ENCODE measurements at regions not wholly inside any gene's neighbourhood (a gene's known extent, or its start where the extent isn't known, plus 50 kb on each side); places are given as distances from the start of the nearest gene placed in this dataset.
"Not testable (repeated sequence)": the region's sequence is repeated elsewhere in the genome, so short reads cannot be mapped to it uniquely, and the experiment has no call there.

- Histone ChIP-seq H3K4me1 (ENCODE audit: control insufficient read depth in 3 of 3, insufficient read depth in 3 of 3, low read length in 3 of 3) (peaks cover 0 to 12% (median 0%) of the 10 kb centered on the region in 3 donors), H3K9ac (ENCODE audit: low read depth in 1 of 3, low read length in 3 of 3) (no peak overlapping the region), H3K36me3 (ENCODE audit: control insufficient read depth in 3 of 3, insufficient read depth in 3 of 3, low read length in 3 of 3) (no peaks in the 10 kb centered on the region), H3K4me3 (ENCODE audit: low read length in 3 of 3) (no peak overlapping the region), H3K27ac (ENCODE audit: low read depth, low read length) (no peak overlapping the region), H3K9me3 (ENCODE audit: control insufficient read depth in 3 of 3, low read length in 3 of 3) (no peaks in the 10 kb centered on the region), H3K27me3 (ENCODE audit: control insufficient read depth in 3 of 3, insufficient read depth in 3 of 3, low read length in 3 of 3) (no peaks in the 10 kb centered on the region)
Measured at GRCh38 chr13:50248516-50249143, 233.4 kb downstream of the KCNRG start.

- Histone ChIP-seq H3K36me3 (ENCODE audit: control insufficient read depth in 3 of 3, insufficient read depth in 3 of 3, low read length in 3 of 3) (no peaks in the 10 kb centered on the region), H3K9ac (ENCODE audit: low read depth in 1 of 3, low read length in 3 of 3) (no peak overlapping the region), H3K4me1 (ENCODE audit: control insufficient read depth in 3 of 3, insufficient read depth in 3 of 3, low read length in 3 of 3) (peaks cover 0 to 12% (median 0%) of the 10 kb centered on the region in 3 donors), H3K27me3 (ENCODE audit: control insufficient read depth in 3 of 3, insufficient read depth in 3 of 3, low read length in 3 of 3) (no peaks in the 10 kb centered on the region), H3K27ac (ENCODE audit: low read depth, low read length) (no peak overlapping the region), H3K4me3 (ENCODE audit: low read length in 3 of 3) (no peak overlapping the region), H3K9me3 (ENCODE audit: control insufficient read depth in 3 of 3, low read length in 3 of 3) (no peaks in the 10 kb centered on the region)
Measured at GRCh38 chr13:50249144-50249521, 233.9 kb downstream of the KCNRG start.

DNA sequence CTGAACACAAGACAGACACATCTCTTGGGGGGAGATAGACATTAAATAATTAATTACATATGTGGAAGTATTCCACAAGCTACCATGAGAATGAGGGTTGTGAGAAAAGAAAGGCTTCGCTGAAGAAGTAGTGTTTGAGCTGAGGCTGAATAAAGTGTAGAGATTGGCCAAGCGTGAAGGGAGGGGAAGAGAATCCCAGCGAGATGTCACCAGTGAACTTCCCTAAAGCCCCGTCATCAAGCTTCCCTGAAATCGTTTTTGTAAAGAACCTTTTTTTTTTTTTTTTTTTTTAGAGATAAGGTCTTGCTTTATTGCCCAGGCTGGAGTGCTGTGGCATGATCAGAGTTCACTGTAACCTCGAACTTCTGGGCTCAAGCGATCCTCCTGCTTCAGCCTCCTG lies 235.2 kb downstream of the KCNRG start:
- Histone ChIP-seq H3K36me3 (ENCODE audit: control insufficient read depth in 3 of 3, insufficient read depth in 3 of 3, low read length in 3 of 3) (no peaks in the 10 kb centered on the region), H3K9ac (ENCODE audit: low read depth in 1 of 3, low read length in 3 of 3) (no peak overlapping the region), H3K27me3 (ENCODE audit: control insufficient read depth in 3 of 3, insufficient read depth in 3 of 3, low read length in 3 of 3) (no peaks in the 10 kb centered on the region), H3K27ac (ENCODE audit: low read depth, low read length) (no peak overlapping the region), H3K9me3 (ENCODE audit: control insufficient read depth in 3 of 3, low read length in 3 of 3) (no peaks in the 10 kb centered on the region), H3K4me3 (ENCODE audit: low read length in 3 of 3) (no peak overlapping the region), H3K4me1 (ENCODE audit: control insufficient read depth in 3 of 3, insufficient read depth in 3 of 3, low read length in 3 of 3) (no peaks in the 10 kb centered on the region)

- Histone ChIP-seq H3K36me3 (ENCODE audit: control insufficient read depth in 3 of 3, insufficient read depth in 3 of 3, low read length in 3 of 3) (no peaks in the 10 kb centered on the region), H3K27ac (ENCODE audit: low read depth, low read length) (no peak overlapping the region), H3K27me3 (ENCODE audit: control insufficient read depth in 3 of 3, insufficient read depth in 3 of 3, low read length in 3 of 3) (no peaks in the 10 kb centered on the region), H3K9ac (ENCODE audit: low read depth in 1 of 3, low read length in 3 of 3) (no peak overlapping the region), H3K4me1 (ENCODE audit: control insufficient read depth in 3 of 3, insufficient read depth in 3 of 3, low read length in 3 of 3) (no peaks in the 10 kb centered on the region), H3K4me3 (ENCODE audit: low read length in 3 of 3) (no peak overlapping the region), H3K9me3 (ENCODE audit: control insufficient read depth in 3 of 3, low read length in 3 of 3) (no peaks in the 10 kb centered on the region)
Measured at GRCh38 chr13:50255639-50256038, 240.4 kb downstream of the KCNRG start.

DNA sequence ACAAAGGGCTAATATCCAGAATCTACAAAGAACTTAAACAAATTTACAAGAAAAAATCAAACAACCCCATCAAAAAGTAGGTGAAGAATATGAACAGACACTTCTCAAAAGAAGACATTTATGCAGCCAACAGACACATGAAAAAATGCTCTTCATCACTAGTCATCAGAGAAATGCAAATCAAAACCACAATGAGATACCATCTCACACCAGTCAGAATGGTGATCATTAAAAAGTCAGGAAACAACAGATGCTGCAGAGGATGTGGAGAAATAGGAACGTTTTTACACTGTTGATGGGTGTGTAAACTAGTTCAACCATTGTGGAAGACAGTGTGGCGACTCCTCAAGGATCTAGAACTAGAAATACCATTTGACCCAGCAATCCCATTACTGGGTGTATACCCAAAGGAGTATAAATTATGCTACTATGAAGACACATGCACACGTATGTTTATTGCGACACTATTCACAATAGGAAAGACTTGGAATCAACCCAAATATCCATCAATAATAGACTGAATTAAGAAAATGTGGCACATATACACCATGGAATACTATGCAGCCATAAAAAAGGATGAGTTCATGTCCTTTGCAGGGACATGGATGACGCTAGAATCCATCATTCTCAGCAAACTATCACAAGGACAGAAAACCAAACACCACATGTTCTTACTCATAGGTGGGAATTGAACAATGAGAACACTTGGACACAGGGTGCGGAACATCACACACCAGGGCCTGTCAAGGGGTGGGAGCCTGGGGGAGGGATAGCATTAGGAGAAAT lies 241.5 kb downstream of the KCNRG start:
- not testable (repeated sequence) for H3K36me3 ChIP-seq (ENCODE audit: control insufficient read depth in 3 of 3, insufficient read depth in 3 of 3, low read length in 3 of 3); H3K27me3 ChIP-seq (ENCODE audit: control insufficient read depth in 3 of 3, insufficient read depth in 3 of 3, low read length in 3 of 3); H3K27ac ChIP-seq (ENCODE audit: low read depth, low read length); H3K4me1 ChIP-seq (ENCODE audit: control insufficient read depth in 3 of 3, insufficient read depth in 3 of 3, low read length in 3 of 3); H3K9me3 ChIP-seq (ENCODE audit: control insufficient read depth in 3 of 3, low read length in 3 of 3); H3K4me3 ChIP-seq (ENCODE audit: low read length in 3 of 3); H3K9ac ChIP-seq (ENCODE audit: low read depth in 1 of 3, low read length in 3 of 3)

GRCh38 chr13:50257646-50258045 lies 242.4 kb downstream of the KCNRG start:
- H3K4me3 ChIP-seq (ENCODE audit: low read length in 3 of 3) = no peak overlapping the region
- no peaks in the 10 kb centered on the region for H3K9me3 ChIP-seq (ENCODE audit: control insufficient read depth in 3 of 3, low read length in 3 of 3)
- H3K27ac ChIP-seq (ENCODE audit: low read depth, low read length) = no peak overlapping the region
- H3K9ac ChIP-seq (ENCODE audit: low read depth in 1 of 3, low read length in 3 of 3) = no peak overlapping the region
- no peaks in the 10 kb centered on the region for H3K36me3 ChIP-seq (ENCODE audit: control insufficient read depth in 3 of 3, insufficient read depth in 3 of 3, low read length in 3 of 3)
- H3K4me1 ChIP-seq (ENCODE audit: control insufficient read depth in 3 of 3, insufficient read depth in 3 of 3, low read length in 3 of 3) = no peaks in the 10 kb centered on the region
- no peaks in the 10 kb centered on the region for H3K27me3 ChIP-seq (ENCODE audit: control insufficient read depth in 3 of 3, insufficient read depth in 3 of 3, low read length in 3 of 3)

DNA sequence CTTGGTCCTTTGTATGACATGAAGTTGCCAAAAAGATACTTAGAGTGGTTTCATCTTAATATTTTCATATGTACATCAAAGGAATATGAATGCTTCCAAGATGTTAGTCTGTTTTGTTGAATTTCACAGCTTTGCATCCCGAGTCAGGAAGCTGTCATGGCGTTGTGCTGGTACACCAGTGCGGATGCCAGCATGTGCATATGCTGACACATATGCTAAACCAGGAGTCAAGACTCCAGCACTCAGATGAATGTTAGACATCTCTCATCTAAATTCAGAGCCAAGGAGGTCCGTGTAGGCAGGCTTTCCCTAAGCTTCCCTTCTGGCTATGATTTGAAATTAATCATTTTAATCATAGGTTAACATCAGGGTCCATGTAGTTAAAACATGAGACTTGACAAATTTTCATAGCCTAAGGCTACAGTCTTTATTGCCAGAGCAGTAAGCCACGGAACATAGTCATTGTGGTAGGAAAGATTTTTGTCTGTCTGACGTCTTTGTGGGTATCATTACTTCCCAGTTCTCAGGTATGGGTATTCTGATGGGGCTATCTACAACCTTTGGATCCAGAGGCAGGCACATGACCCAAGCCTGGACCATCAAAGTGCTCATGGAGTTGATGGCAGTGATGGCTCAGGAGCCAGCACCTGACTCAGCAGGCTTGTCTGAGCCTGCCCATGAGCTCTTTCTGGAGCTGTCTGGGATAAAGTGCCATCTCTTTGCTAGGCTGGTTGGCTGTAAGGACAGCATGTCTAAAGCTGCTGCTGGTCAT lies 246.1 kb downstream of the KCNRG start:
- no peak overlapping the region for H3K4me3 ChIP-seq (ENCODE audit: low read length in 3 of 3)
- no peaks in the 10 kb centered on the region for H3K4me1 ChIP-seq (ENCODE audit: control insufficient read depth in 3 of 3, insufficient read depth in 3 of 3, low read length in 3 of 3)
- H3K9me3 ChIP-seq (ENCODE audit: control insufficient read depth in 3 of 3, low read length in 3 of 3) = no peaks in the 10 kb centered on the region
- H3K27me3 ChIP-seq (ENCODE audit: control insufficient read depth in 3 of 3, insufficient read depth in 3 of 3, low read length in 3 of 3) = no peaks in the 10 kb centered on the region
- no peak overlapping the region for H3K27ac ChIP-seq (ENCODE audit: low read depth, low read length)
- H3K36me3 ChIP-seq (ENCODE audit: control insufficient read depth in 3 of 3, insufficient read depth in 3 of 3, low read length in 3 of 3) = no peaks in the 10 kb centered on the region
- no peak overlapping the region for H3K9ac ChIP-seq (ENCODE audit: low read depth in 1 of 3, low read length in 3 of 3)

- Histone ChIP-seq H3K27ac (ENCODE audit: low read depth, low read length) (no peak overlapping the region), H3K4me1 (ENCODE audit: control insufficient read depth in 3 of 3, insufficient read depth in 3 of 3, low read length in 3 of 3) (peaks cover 0 to 3% (median 3%) of the 10 kb centered on the region in 3 donors), H3K27me3 (ENCODE audit: control insufficient read depth in 3 of 3, insufficient read depth in 3 of 3, low read length in 3 of 3) (no peaks in the 10 kb centered on the region), H3K36me3 (ENCODE audit: control insufficient read depth in 3 of 3, insufficient read depth in 3 of 3, low read length in 3 of 3) (no peaks in the 10 kb centered on the region), H3K9me3 (ENCODE audit: control insufficient read depth in 3 of 3, low read length in 3 of 3) (no peaks in the 10 kb centered on the region), H3K9ac (ENCODE audit: low read depth in 1 of 3, low read length in 3 of 3) (no peak overlapping the region), H3K4me3 (ENCODE audit: low read length in 3 of 3) (no peak overlapping the region)
Measured at GRCh38 chr13:50267066-50267465, 251.8 kb downstream of the KCNRG start.

DNA sequence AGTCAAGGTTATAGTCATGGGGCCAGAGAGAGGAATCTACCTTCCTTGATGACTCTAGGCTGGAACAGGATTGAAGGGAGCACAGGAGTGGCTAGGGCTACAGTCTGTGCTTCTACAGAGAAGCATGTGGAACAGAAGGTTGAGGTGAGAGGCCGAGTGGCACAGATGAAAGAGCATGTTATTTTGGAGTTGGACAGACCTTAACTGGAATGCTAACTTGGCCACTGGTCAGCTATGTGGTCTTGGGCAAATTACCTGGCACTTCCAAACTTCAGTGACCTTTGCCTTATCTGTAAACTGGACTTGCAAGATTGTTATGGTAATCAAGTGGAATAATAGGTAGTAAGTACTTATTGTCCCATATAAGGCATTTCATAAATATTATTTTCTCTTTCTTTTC lies 252.7 kb downstream of the KCNRG start:
- Histone ChIP-seq H3K36me3 (ENCODE audit: control insufficient read depth in 3 of 3, insufficient read depth in 3 of 3, low read length in 3 of 3) (no peaks in the 10 kb centered on the region), H3K27ac (ENCODE audit: low read depth, low read length) (no peak overlapping the region), H3K9ac (ENCODE audit: low read depth in 1 of 3, low read length in 3 of 3) (no peak overlapping the region), H3K9me3 (ENCODE audit: control insufficient read depth in 3 of 3, low read length in 3 of 3) (no peaks in the 10 kb centered on the region), H3K4me3 (ENCODE audit: low read length in 3 of 3) (no peak overlapping the region), H3K4me1 (ENCODE audit: control insufficient read depth in 3 of 3, insufficient read depth in 3 of 3, low read length in 3 of 3) (peaks cover 0 to 3% (median 3%) of the 10 kb centered on the region in 3 donors), H3K27me3 (ENCODE audit: control insufficient read depth in 3 of 3, insufficient read depth in 3 of 3, low read length in 3 of 3) (no peaks in the 10 kb centered on the region)

- Histone ChIP-seq H3K36me3 (ENCODE audit: control insufficient read depth in 3 of 3, insufficient read depth in 3 of 3, low read length in 3 of 3) (no peaks in the 10 kb centered on the region), H3K4me3 (ENCODE audit: low read length in 3 of 3) (no peak overlapping the region), H3K27ac (ENCODE audit: low read depth, low read length) (no peak overlapping the region), H3K27me3 (ENCODE audit: control insufficient read depth in 3 of 3, insufficient read depth in 3 of 3, low read length in 3 of 3) (no peaks in the 10 kb centered on the region), H3K9ac (ENCODE audit: low read depth in 1 of 3, low read length in 3 of 3) (no peak overlapping the region), H3K9me3 (ENCODE audit: control insufficient read depth in 3 of 3, low read length in 3 of 3) (no peaks in the 10 kb centered on the region), H3K4me1 (ENCODE audit: control insufficient read depth in 3 of 3, insufficient read depth in 3 of 3, low read length in 3 of 3) (peaks cover 0 to 3% (median 3%) of the 10 kb centered on the region in 3 donors)
Measured at GRCh38 chr13:50268500-50268899, 253.3 kb downstream of the KCNRG start.
